Astrocyte (in vitro differentiated cells and primary cell): ENCODE measurements at regions not wholly inside any gene's neighbourhood (a gene's known extent, or its start where the extent isn't known, plus 50 kb on each side); places are given as distances from the start of the nearest gene placed in this dataset.

Experiments
- DNase-seq: peaks from one replicate; pipeline ENCODE4 v3.0.0-alpha.2; 2010; ENCODE audit warnings: low read depth
- FAIRE-seq: peaks from 2 replicates; lab custom pipeline; 2011; peaks lifted over from hg19 to GRCh38; lab: Jason Lieb, UNC
- H2AFZ ChIP-seq: 2 replicates; pipeline ENCODE4 v1.6.0; 2012; ENCODE audit warnings: low read depth, low read length, inconsistent platforms
- H3K27ac ChIP-seq: 2 replicates; pipeline ENCODE4 v1.5.1; 2011; ENCODE audit warnings: low read depth, low read length, inconsistent platforms
- H3K27me3 ChIP-seq: 2 replicates; pipeline ENCODE4 v1.6.0; 2011; ENCODE audit warnings: low read length, inconsistent platforms; ENCODE audit not compliant: insufficient read depth
- H3K36me3 ChIP-seq: 2 replicates; pipeline ENCODE4 v1.5.1; 2011; ENCODE audit warnings: low read length, inconsistent platforms; ENCODE audit not compliant: insufficient read depth
- H3K4me1 ChIP-seq: 2 replicates; pipeline ENCODE4 v1.5.1; 2011; ENCODE audit warnings: low read length, inconsistent platforms; ENCODE audit not compliant: insufficient read depth
- H3K4me2 ChIP-seq: 2 replicates; pipeline ENCODE4 v1.6.0; 2012; ENCODE audit warnings: low read length, inconsistent platforms
- H3K4me3 ChIP-seq: 2 replicates; pipeline ENCODE4 v1.5.1; 2011; ENCODE audit warnings: low read depth, mild to moderate bottlenecking, low read length, inconsistent platforms; ENCODE audit not compliant: insufficient read depth
- H3K79me2 ChIP-seq: 2 replicates; pipeline ENCODE4 v1.6.0; 2012; ENCODE audit warnings: mild to moderate bottlenecking, low read length, inconsistent platforms; ENCODE audit not compliant: insufficient read depth
- H3K9ac ChIP-seq: 2 replicates; pipeline ENCODE4 v1.6.0; 2012; ENCODE audit warnings: mild to moderate bottlenecking, low read length, inconsistent platforms
- H3K9me3 ChIP-seq: 2 replicates; pipeline ENCODE4 v1.5.1; 2012; ENCODE audit warnings: low read depth, mild to moderate bottlenecking, low read length, inconsistent platforms; ENCODE audit not compliant: insufficient read depth
- H4K20me1 ChIP-seq: 2 replicates; pipeline ENCODE4 v1.6.0; 2012; ENCODE audit warnings: low read length, inconsistent platforms; ENCODE audit not compliant: insufficient read depth
- H3K27ac Mint-ChIP-seq: one replicate; pipeline ENCODE4 v1.8.0; 2021; ENCODE audit warnings: mild to moderate bottlenecking, mixed read lengths; ENCODE audit not compliant: unreplicated experiment
- H3K27me3 Mint-ChIP-seq: one replicate; pipeline ENCODE4 v1.8.0; 2021; ENCODE audit warnings: low read depth, mixed read lengths; ENCODE audit not compliant: unreplicated experiment
- H3K36me3 Mint-ChIP-seq: one replicate; pipeline ENCODE4 v1.8.0; 2021; ENCODE audit warnings: low read depth, mixed read lengths; ENCODE audit not compliant: unreplicated experiment
- H3K4me1 Mint-ChIP-seq: one replicate; pipeline ENCODE4 v1.8.0; 2021; ENCODE audit warnings: low read depth, mixed read lengths; ENCODE audit not compliant: unreplicated experiment
- H3K4me3 Mint-ChIP-seq: one replicate; pipeline ENCODE4 v1.8.0; 2021; ENCODE audit warnings: mild to moderate bottlenecking, moderate library complexity, mixed read lengths; ENCODE audit not compliant: unreplicated experiment
- H3K9me3 Mint-ChIP-seq: one replicate; pipeline ENCODE4 v1.8.0; 2021; ENCODE audit warnings: mild to moderate bottlenecking, mixed read lengths; ENCODE audit not compliant: unreplicated experiment
- CTCF ChIP-seq: IDR thresholded peaks from 2 replicates; pipeline ENCODE4 v1.5.1; 2011; ENCODE audit warnings: low read depth, mild to moderate bottlenecking, inconsistent platforms, low read length, moderate library complexity; ENCODE audit not compliant: insufficient read depth
- EZH2 ChIP-seq: IDR thresholded peaks from 2 replicates; pipeline ENCODE4 v1.6.1; 2012; ENCODE audit warnings: mild to moderate bottlenecking, low read length, inconsistent platforms; ENCODE audit not compliant: insufficient read depth

GRCh38 chr9:10744669-10745068 lies 131.9 kb upstream of the PTPRD start:
- no peaks in the 10 kb centered on the region for H3K36me3 ChIP-seq
- no peak overlapping the region for H3K27ac ChIP-seq
- Mint-ChIP-seq H3K27me3 (no peaks in the 10 kb centered on the region), H3K36me3 (no peaks in the 10 kb centered on the region), H3K4me3 (no peak overlapping the region), H3K27ac (no peak overlapping the region), H3K9me3 (peaks cover 4% of the 10 kb centered on the region), H3K4me1 (peaks cover 2% of the 10 kb centered on the region)
- TF ChIP-seq CTCF (no peak), EZH2 (no peak)
- no peak overlapping the region for H3K4me3 ChIP-seq
- H2AFZ ChIP-seq = no peak overlapping the region
- no peak overlapping the region for H3K9ac ChIP-seq
- no peaks in the 10 kb centered on the region for H3K27me3 ChIP-seq
- H3K4me2 ChIP-seq = no peak overlapping the region
- H3K9me3 ChIP-seq = no peaks in the 10 kb centered on the region
- FAIRE-seq (no peak), DNase-seq (no peak)
- H3K79me2 ChIP-seq = no peaks in the 10 kb centered on the region
- H4K20me1 ChIP-seq = no peaks in the 10 kb centered on the region
- H3K4me1 ChIP-seq = no peaks in the 10 kb centered on the region

GRCh38 chr9:10753474-10753873 lies 140.7 kb upstream of the PTPRD start:
- Histone ChIP-seq H3K9me3 (no peaks in the 10 kb centered on the region), H3K4me3 (no peak overlapping the region), H3K27ac (no peak overlapping the region), H3K4me2 (no peak overlapping the region), H2AFZ (no peak overlapping the region), H3K9ac (no peak overlapping the region), H4K20me1 (no peaks in the 10 kb centered on the region), H3K4me1 (no peaks in the 10 kb centered on the region), H3K27me3 (no peaks in the 10 kb centered on the region), H3K36me3 (no peaks in the 10 kb centered on the region), H3K79me2 (no peaks in the 10 kb centered on the region)
- DNase-seq (no peak), FAIRE-seq (no peak)
- Mint-ChIP-seq H3K4me3 (no peak overlapping the region), H3K27me3 (no peaks in the 10 kb centered on the region), H3K36me3 (no peaks in the 10 kb centered on the region), H3K4me1 (no peaks in the 10 kb centered on the region), H3K9me3 (no peaks in the 10 kb centered on the region), H3K27ac (no peak overlapping the region)
- TF ChIP-seq CTCF = no peak
- TF ChIP-seq EZH2 = no peak

GRCh38 chr9:10764481-10764880 lies 151.7 kb upstream of the PTPRD start:
- Histone ChIP-seq H2AFZ (no peak overlapping the region), H3K79me2 (no peaks in the 10 kb centered on the region), H3K36me3 (no peaks in the 10 kb centered on the region), H3K27ac (no peak overlapping the region), H3K4me2 (no peak overlapping the region), H3K4me3 (no peak overlapping the region), H3K9ac (no peak overlapping the region), H4K20me1 (no peaks in the 10 kb centered on the region), H3K27me3 (no peaks in the 10 kb centered on the region), H3K9me3 (no peaks in the 10 kb centered on the region), H3K4me1 (no peaks in the 10 kb centered on the region)
- H3K9me3 Mint-ChIP-seq = no peaks in the 10 kb centered on the region
- no peaks in the 10 kb centered on the region for H3K27me3 Mint-ChIP-seq
- H3K36me3 Mint-ChIP-seq = no peaks in the 10 kb centered on the region
- H3K4me3 Mint-ChIP-seq = no peak overlapping the region
- no peaks in the 10 kb centered on the region for H3K4me1 Mint-ChIP-seq
- DNase-seq (no peak), FAIRE-seq (no peak)
- no peak overlapping the region for H3K27ac Mint-ChIP-seq
- TF ChIP-seq CTCF = no peak
- TF ChIP-seq EZH2 = no peak
